Hematopoietic multipotent progenitor cell treated with erythropoietin and hydrocortisone succinate and interleukin-3 and kit ligand, for 4 days (in vitro differentiated cells): ENCODE measurements at regions not wholly inside any gene's neighbourhood (a gene's known extent, or its start where the extent isn't known, plus 50 kb on each side); places are given as distances from the start of the nearest gene placed in this dataset.

Source experiments
- DNase-seq: peaks from one replicate; pipeline ENCODE4 v3.0.0-alpha.2; 2015

- no peak for DNase-seq
Observed at GRCh38 chr4:123896446-123897071, 500.0 kb downstream of the SPRY1 start.

DNA sequence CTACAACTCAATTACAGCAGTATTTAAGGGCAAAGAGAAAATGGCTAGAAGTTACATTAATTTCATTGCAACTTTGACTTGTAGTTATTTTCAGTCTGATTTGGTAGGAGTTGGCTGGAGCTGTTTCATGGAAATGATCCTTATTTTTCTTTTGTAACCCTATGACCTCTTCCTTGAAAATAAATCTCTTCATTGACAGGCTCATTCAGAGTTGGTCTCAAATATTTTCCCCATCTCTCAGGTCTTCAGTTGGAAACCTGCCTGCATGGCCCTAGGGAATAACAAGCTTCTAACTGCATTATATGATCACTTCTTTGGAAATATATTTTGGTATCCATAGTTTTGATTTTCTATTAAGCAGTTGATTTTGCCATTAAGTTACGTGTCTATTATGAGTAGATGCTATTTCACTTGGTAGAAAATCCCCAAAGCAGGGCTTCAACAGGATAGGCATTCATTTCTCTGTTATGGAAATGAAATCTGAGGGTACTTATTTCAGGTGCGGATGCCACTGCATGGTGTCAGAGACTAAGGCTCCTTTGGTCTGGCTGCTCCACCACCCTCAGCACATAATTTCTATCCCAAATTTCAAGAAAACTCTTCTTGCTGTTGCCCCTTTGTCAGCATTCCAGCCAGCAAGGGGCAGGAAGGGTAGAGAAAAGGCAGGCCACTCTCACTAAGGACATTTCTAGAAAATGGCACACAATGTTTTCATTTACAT lies 502.5 kb downstream of the SPRY1 start:
- DNase-seq = no peak

DNA sequence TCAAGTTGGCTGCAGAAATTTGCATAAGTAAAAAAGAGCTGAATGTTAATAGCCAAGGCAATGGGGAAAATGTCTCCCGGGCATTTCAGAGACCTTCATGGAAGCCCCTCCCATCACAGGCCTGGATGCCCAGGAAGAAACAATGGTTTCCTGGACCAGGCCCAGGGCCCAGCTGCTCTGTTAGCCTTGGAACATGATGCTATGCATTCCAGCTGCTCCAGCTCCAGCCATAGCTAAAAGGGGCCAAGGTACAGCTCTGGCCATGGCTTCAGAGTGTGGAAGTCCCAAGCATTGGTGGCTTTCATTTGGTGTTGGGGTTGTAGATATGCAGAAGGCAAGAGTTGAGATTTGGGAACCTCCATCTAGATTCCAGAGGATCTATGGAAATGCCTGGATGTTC lies 508.3 kb downstream of the SPRY1 start:
- no peak for DNase-seq

GRCh38 chr4:123913598-123913997 lies 517.0 kb downstream of the SPRY1 start:
- no peak for DNase-seq

GRCh38 chr4:123916821-123917220 lies 520.2 kb downstream of the SPRY1 start:
- no peak for DNase-seq

DNA sequence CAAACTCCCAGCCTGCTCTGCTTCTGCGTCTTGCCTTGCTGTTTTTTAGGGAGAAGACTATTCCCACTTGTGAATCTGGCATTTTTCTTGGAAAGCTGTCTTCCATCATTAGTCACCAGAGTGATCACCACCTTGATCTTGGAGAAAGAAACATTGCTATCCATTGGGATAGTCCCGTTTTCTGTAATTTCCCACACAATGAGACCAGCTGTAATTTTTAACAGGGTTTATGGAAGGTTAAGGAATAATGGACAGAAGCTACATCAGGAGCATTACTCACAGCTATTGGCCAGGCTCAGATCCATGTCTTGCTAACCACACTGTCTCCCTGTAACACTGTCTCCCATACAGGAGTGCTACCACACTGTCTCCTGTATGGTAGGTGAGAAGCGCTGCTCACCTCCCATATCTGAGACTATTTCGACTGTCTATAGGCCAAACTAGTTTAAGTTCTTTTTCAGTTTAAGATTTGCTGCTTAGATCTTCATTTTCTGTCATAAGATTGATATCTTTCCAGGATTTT lies 523.0 kb downstream of the SPRY1 start:
- no peak for DNase-seq

GRCh38 chr4:123921339-123921738 lies 524.7 kb downstream of the SPRY1 start:
- DNase-seq = no peak

- peak; percentile 64 for DNase-seq
Observed at GRCh38 chr4:123922847-123923246, 526.3 kb downstream of the SPRY1 start.

GRCh38 chr4:123924536-123924935 lies 527.9 kb downstream of the SPRY1 start:
- DNase-seq = peak; percentile 31

- no peak for DNase-seq
Observed at GRCh38 chr4:123929565-123929964, 533.0 kb downstream of the SPRY1 start.

GRCh38 chr4:123930996-123931395 lies 534.4 kb downstream of the SPRY1 start:
- DNase-seq = no peak

DNA sequence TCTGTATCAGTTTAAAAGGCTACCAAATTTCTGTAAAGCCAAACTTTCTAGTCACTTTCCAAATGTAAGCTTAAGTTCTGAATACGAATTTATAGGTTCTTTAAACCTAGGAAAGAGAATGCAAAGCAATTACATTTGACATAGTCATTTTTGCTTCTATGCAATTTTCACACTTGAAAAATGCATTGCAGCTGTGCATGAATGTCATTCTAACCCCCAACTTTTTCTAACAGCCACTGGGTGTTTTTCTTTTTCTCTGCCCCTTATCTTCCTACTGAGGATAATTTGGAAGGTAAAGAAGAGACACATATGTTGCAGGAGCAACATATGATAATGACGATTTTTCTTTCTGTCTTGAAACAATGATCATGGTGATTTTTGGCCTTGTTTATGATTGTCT lies 537.5 kb downstream of the SPRY1 start:
- DNase-seq = no peak

DNA sequence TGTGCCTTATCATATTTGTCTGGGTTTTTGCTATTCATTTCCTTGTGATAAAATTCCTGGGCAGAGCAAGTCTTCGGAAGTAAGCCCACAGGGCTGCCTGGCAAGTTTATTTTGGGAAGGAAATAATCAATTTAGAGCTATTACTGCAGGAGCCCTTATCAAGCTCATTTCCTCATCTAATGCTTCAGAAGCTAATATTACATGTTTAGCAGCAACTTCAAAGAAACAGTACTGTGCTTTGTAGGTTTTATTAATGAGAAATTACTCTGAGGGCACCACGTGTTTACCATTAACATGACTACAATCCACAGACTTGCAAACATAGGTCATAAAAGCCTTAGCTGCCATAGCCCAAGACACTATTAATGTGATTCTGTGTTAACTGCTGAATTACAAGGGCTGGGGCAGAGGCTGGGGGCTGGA lies 540.0 kb downstream of the SPRY1 start:
- DNase-seq = no peak

- no peak for DNase-seq
Observed at GRCh38 chr4:123937581-123937980, 541.0 kb downstream of the SPRY1 start.

- no peak for DNase-seq
Observed at GRCh38 chr4:123939621-123940020, 543.0 kb downstream of the SPRY1 start.

DNA sequence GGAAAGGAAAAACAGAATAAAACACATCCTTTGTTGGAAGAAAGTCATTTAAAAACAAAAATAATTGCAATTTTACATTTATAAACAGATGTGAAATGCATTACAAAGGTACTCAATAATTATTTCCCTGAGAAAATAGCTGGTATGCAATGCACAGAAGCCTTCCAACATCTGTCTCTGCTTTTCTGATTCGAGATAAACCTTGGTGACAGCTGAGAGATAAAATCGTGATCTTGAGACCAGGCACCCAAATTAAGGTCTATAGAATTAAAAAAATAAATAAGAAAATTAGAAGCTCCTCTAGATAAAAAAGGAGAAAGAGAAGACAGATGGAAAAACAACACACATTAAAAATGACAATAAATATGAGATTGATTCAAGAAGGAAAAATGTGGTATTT lies 544.0 kb downstream of the SPRY1 start:
- no peak for DNase-seq

GRCh38 chr4:123941306-123941705 lies 544.7 kb downstream of the SPRY1 start:
- no peak for DNase-seq

GRCh38 chr4:123943976-123944375 lies 547.4 kb downstream of the SPRY1 start:
- DNase-seq = no peak

GRCh38 chr4:123945301-123945700 lies 548.7 kb downstream of the SPRY1 start:
- DNase-seq = no peak

DNA sequence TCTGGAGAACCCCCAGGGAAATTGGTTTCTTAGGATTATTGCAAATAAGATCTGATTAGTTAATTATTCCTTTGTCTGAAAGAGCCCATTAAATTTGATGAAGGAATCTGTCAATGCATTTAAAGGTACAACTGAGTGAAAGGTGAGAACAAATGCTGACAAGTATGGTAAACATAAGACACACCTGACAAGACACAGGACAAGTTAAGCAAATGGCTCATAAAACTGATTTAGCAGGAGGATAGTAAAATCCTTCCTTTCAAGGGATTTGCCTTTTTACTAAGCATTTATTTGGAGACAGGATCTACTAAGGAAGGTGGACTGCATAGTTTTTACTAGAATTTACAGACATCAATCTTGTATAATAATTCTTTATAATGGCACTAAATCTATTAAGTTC lies 553.9 kb downstream of the SPRY1 start:
- DNase-seq = no peak

GRCh38 chr4:123952530-123953274 lies 556.1 kb downstream of the SPRY1 start:
- peak; percentile 37 for DNase-seq

- DNase-seq = no peak
Observed at GRCh38 chr4:123953566-123953965, 557.0 kb downstream of the SPRY1 start.

- DNase-seq = no peak
Observed at GRCh38 chr4:123954220-123954619, 557.6 kb downstream of the SPRY1 start.
